ENCODE measurements at regions not wholly inside any gene's neighbourhood (a gene's known extent, or its start where the extent isn't known, plus 50 kb on each side); places are given as distances from the start of the nearest gene placed in this dataset.

DNA sequence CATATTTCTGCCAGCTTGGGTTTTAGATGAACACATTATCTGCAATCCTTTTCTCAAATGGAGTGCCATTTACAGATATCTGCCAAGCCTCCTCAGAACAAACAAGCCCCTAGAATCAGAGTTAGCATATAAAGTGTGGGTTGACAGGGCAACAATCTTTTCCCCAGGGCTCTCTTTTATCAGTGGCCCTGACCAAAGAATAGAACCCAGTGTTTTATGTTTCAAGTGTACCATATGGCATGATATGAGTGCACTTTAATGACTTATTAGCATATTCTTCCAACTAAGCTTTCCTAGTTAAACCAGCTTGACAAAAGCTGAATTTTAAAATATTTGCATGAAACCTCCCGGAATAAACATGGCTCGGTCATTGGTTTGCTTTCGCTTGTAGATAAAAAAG, 57.3 kb downstream of the EVX1 start:
- no peak for DNase-seq
- H3K4me3 ChIP-seq: no peak overlapping the region
- H3K9me3 ChIP-seq: peaks cover 0 to 4% (median 0%) of the 10 kb centered on the region in 11 donors
- intact Hi-C loops (cut with DNase I): no loop called here
- no peaks in the 10 kb centered on the region for H3K36me3 ChIP-seq
- H3K27me3 ChIP-seq: peaks cover 0 to 29% (median 6%) of the 10 kb centered on the region in 7 donors
- no peaks in the 10 kb centered on the region for H3K4me1 ChIP-seq
- ATAC-seq: no peak
- TF ChIP-seq, protein P1, sequence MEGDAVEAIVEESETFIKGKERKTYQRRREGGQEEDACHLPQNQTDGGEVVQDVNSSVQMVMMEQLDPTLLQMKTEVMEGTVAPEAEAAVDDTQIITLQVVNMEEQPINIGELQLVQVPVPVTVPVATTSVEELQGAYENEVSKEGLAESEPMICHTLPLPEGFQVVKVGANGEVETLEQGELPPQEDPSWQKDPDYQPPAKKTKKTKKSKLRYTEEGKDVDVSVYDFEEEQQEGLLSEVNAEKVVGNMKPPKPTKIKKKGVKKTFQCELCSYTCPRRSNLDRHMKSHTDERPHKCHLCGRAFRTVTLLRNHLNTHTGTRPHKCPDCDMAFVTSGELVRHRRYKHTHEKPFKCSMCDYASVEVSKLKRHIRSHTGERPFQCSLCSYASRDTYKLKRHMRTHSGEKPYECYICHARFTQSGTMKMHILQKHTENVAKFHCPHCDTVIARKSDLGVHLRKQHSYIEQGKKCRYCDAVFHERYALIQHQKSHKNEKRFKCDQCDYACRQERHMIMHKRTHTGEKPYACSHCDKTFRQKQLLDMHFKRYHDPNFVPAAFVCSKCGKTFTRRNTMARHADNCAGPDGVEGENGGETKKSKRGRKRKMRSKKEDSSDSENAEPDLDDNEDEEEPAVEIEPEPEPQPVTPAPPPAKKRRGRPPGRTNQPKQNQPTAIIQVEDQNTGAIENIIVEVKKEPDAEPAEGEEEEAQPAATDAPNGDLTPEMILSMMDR (IDR thresholded peaks at IDR 0.05): no peak
- H3K27ac ChIP-seq: no peak overlapping the region
- WGBS, 2 donors: 91 to 95% methylated on average over 3 of the region's 3 CpGs

DNA sequence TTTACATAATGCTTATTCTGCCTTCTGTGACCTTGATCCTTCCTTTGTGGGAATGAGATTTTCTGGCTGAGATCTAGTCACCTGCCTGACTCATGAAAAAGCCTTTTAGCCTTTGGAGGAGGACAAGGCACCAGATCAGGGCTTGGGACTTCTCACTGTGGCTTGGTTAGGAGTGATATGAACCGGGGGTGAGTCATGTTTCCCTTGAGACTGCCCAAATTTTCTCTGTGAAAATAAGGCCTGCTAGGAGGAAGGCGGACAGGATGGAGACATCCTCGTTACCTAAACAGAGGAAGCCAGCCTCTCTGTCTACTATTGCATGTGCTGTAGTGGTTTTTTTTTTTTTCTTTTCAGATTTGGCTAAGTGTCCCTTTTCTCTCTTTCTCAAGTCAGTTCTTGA, 57.8 kb downstream of the EVX1 start:
- no peak overlapping the region for H3K27ac ChIP-seq
- DNase-seq (no peak), ATAC-seq (no peak)
- H3K4me1 ChIP-seq: no peaks in the 10 kb centered on the region
- no peaks in the 10 kb centered on the region for H3K36me3 ChIP-seq
- peaks cover 0 to 29% (median 6%) of the 10 kb centered on the region in 7 donors for H3K27me3 ChIP-seq
- intact Hi-C loops (cut with DNase I): no loop called here
- TF ChIP-seq, protein P1 (IDR thresholded peaks at IDR 0.05): no peak
- 64 to 69% methylated on average over 3 of the region's 3 CpGs for WGBS, 2 donors
- H3K4me3 ChIP-seq: no peak overlapping the region
- H3K9me3 ChIP-seq: peaks cover 0 to 4% (median 0%) of the 10 kb centered on the region in 11 donors

DNA sequence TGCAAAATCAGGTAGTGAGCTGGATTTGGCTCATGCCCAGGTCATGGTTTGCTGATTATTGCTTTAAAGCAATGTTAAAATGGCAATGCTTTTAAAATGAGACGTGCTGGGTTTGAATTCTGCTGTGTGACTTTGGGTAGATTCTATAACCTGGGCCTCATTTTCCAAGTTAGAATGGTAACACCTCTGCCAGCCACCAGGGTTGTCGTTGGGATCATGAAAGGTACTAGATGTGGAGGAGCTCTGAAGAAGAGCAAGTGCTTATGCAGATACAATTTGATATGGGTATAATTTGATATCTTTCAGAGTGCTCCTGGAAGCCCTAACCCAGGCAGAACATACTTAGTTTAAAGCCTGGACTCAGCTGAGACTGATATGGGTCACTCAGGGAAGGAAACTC, 60.0 kb downstream of the EVX1 start:
- no peak overlapping the region for H3K4me3 ChIP-seq
- ATAC-seq (no peak), DNase-seq (no peak)
- intact Hi-C loops (cut with DNase I): no loop called here
- WGBS, 2 donors: 77 to 85% methylated on average over 2 of the region's 2 CpGs
- H3K27ac ChIP-seq: no peak overlapping the region
- H3K36me3 ChIP-seq: no peaks in the 10 kb centered on the region
- TF ChIP-seq, protein P1 (IDR thresholded peaks at IDR 0.05): no peak
- H3K4me1 ChIP-seq: no peaks in the 10 kb centered on the region
- H3K27me3 ChIP-seq: peaks cover 0 to 25% (median 2%) of the 10 kb centered on the region in 7 donors
- H3K9me3 ChIP-seq: peaks cover 0 to 4% (median 0%) of the 10 kb centered on the region in 11 donors

DNA sequence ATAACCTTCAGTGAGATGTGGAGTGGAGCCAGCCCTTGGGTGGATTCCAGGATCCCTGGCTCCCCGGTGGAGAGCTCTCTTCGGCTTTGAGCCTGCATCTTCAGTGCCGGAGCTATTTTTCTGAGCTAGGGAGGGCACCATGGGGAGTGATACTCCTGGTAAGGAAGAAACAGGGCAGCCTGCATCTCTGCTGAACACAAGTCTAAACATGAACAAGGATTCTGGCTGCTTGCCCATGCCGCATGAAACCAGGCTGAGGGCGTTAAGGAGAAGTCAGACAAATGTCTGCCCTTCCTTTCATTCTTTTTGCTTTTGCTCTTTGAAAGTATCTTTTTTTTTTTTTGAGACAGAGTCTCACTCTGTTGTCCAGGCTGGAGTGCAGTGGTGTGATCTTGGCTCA, 60.4 kb downstream of the EVX1 start:
- H3K4me1 ChIP-seq: no peaks in the 10 kb centered on the region
- no peak for ATAC-seq
- H3K9me3 ChIP-seq: peaks cover 0 to 4% (median 0%) of the 10 kb centered on the region in 11 donors
- intact Hi-C loops (cut with DNase I): no loop called here
- no peaks in the 10 kb centered on the region for H3K36me3 ChIP-seq
- no peak for DNase-seq
- 70 to 72% methylated on average over 5 of the region's 5 CpGs for WGBS, 2 donors
- TF ChIP-seq, protein P1 (IDR thresholded peaks at IDR 0.05): no peak
- H3K27me3 ChIP-seq: peaks cover 0 to 28% (median 0%) of the 10 kb centered on the region in 7 donors
- H3K27ac ChIP-seq: no peak overlapping the region
- H3K4me3 ChIP-seq: no peak overlapping the region
